Lung (tissue), 11 donors: ENCODE measurements at regions not wholly inside any gene's neighbourhood (a gene's known extent, or its start where the extent isn't known, plus 50 kb on each side); places are given as distances from the start of the nearest gene placed in this dataset.
"Not testable (repeated sequence)": the region's sequence is repeated elsewhere in the genome, so short reads cannot be mapped to it uniquely, and the experiment has no call there.

Source experiments
- ATAC-seq: fragments of 200-7000 bp; cut with Tn5 transposase; one replicate; pipeline ENCODE4 v1.9.1; 2020; ENCODE audit warnings: moderate number of reproducible peaks; ENCODE audit not compliant: insufficient read depth, low FRiP score
- DNase-seq, 3 donors: peaks; one replicate each; pipeline ENCODE4 v3.0.0-alpha.2; 2013 to 2017
- H3K27ac ChIP-seq, 2 donors: one replicate each; pipeline ENCODE4 v1.5.1; 2013; ENCODE audit warnings: mild to moderate bottlenecking in 2 of 2, moderate library complexity in 2 of 2, control low read depth in 1 of 2, inconsistent platforms in 1 of 2, low read depth in 1 of 2, low read length in 1 of 2
- H3K27me3 ChIP-seq, 3 donors: one replicate each; pipeline ENCODE4 v1.5.1; 2013; ENCODE audit warnings: low read length in 2 of 3; ENCODE audit not compliant: control insufficient read depth in 3 of 3, insufficient read depth in 3 of 3
- H3K36me3 ChIP-seq, 4 donors: one replicate each; pipeline ENCODE4 v1.5.1; 2013; ENCODE audit warnings: low read length in 4 of 4, mild to moderate bottlenecking in 1 of 4, moderate library complexity in 1 of 4; ENCODE audit not compliant: control insufficient read depth in 4 of 4, insufficient read depth in 4 of 4
- H3K4me1 ChIP-seq, 5 donors: one replicate each; pipeline ENCODE4 v1.5.1; 2013; ENCODE audit warnings: low read length in 5 of 5, mild to moderate bottlenecking in 2 of 5, moderate library complexity in 1 of 5; ENCODE audit not compliant: control insufficient read depth in 5 of 5, insufficient read depth in 5 of 5
- H3K4me3 ChIP-seq: one replicate; pipeline ENCODE4 v1.5.1; 2013; ENCODE audit warnings: mild to moderate bottlenecking, control low read depth, moderate library complexity
- H3K9ac ChIP-seq, 2 donors: one replicate each; pipeline ENCODE4 v1.5.1; 2013; ENCODE audit warnings: low read length in 2 of 2, control low read depth in 1 of 2; ENCODE audit not compliant: insufficient read depth in 1 of 2
- H3K9me3 ChIP-seq, 4 donors: one replicate each; pipeline ENCODE4 v1.5.1; 2013; ENCODE audit warnings: low read length in 3 of 4, mild to moderate bottlenecking in 1 of 4, moderate library complexity in 1 of 4; ENCODE audit not compliant: control insufficient read depth in 4 of 4, insufficient read depth in 3 of 4
- WGBS, 2 donors: extraction: QIAGEN DNeasy Blood & Tissue Kit; methylation state at CpG; one replicate each; pipeline ENCODE4 v1.1.7; 2013; 5-methylcytosine and 5-hydroxymethylcytosine counted together
- TF ChIP-seq, protein P1 (sequence below): IDR thresholded peaks from 2 replicates; pipeline ENCODE4 v1.5.1; 2012; ENCODE audit warnings: mild to moderate bottlenecking; ENCODE audit errors: control extremely low read depth, extremely low read depth
- donor health status: control.
- donor health status: control.
- donor health status: Bipolar disorder and iron deficiency.
- donor health status: healthy.
- donor health status: DM: yes; HTN: yes; CAD: no.

DNA sequence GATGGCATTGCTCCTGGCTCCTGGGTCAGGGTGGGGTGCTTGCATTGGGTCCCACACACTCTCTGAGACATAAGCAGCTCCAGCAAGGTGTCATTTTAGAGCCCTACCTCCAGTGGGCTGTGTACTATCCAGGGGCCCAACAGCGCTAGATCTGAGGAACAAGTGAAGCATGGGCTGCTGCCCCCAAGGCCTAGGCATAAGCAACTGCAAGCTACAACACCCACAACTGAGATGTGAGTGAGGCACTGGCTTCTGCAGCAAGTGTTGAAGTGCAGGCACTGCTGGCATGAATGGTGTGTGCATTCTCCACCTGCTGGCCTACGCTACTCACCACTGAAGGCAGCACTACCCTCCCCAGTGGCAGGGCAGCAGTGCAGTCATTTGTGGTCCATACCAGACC, 81.0 kb upstream of the STK39 start:
- H3K9me3 ChIP-seq, result peaks cover 0 to 7% (median 2%) of the 10 kb centered on the region in 4 donors
- DNase-seq, result no peak
- no peaks in the 10 kb centered on the region for H3K36me3 ChIP-seq
- 97 to 100% methylated on average over 2 of the region's 2 CpGs for WGBS, 2 donors
- no peaks in the 10 kb centered on the region for H3K27me3 ChIP-seq
- H3K9ac ChIP-seq, result no peak overlapping the region
- H3K4me1 ChIP-seq, result no peaks in the 10 kb centered on the region
- H3K4me3 ChIP-seq, result no peak overlapping the region
- TF ChIP-seq, protein P1, sequence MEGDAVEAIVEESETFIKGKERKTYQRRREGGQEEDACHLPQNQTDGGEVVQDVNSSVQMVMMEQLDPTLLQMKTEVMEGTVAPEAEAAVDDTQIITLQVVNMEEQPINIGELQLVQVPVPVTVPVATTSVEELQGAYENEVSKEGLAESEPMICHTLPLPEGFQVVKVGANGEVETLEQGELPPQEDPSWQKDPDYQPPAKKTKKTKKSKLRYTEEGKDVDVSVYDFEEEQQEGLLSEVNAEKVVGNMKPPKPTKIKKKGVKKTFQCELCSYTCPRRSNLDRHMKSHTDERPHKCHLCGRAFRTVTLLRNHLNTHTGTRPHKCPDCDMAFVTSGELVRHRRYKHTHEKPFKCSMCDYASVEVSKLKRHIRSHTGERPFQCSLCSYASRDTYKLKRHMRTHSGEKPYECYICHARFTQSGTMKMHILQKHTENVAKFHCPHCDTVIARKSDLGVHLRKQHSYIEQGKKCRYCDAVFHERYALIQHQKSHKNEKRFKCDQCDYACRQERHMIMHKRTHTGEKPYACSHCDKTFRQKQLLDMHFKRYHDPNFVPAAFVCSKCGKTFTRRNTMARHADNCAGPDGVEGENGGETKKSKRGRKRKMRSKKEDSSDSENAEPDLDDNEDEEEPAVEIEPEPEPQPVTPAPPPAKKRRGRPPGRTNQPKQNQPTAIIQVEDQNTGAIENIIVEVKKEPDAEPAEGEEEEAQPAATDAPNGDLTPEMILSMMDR, result no peak
- no peak overlapping the region for H3K27ac ChIP-seq
- ATAC-seq, result no peak

DNA sequence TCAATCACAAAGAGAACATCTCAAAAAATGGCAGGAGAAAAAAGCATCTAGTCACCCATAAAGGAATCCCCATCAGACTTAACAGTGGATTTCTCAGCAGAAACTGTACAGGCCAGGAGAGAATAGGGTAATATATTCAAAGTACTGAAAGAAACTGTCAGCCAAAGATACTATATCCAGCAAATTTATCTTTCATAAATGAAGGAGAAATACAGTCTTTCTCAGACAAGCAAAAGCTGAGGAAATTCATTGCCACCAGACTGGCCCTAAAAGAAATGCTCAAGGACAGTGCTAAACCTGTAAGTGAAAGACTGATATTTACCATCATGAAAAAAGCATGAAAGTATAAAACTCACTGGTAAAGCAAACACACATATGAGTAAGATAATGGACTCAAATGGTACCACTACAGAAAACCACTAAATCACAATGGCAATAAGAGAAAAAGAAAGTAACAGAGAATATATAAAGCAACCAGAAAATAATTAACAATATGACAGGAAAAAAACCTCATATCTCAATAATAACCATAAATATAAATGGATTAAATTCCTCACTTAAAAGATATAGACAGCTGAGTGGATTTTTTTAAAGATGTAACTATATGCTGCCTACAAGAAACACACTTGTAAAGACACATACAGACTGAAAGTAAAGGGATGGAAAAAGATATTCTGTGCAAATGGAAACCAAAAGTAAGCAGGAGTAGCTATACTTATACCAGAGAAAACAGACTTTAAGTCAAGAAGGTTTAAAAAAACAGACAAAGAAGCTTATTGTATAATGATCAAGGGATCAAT, 83.4 kb upstream of the STK39 start:
- Histone ChIP-seq H3K27me3 (no peaks in the 10 kb centered on the region), H3K4me1 (no peaks in the 10 kb centered on the region), H3K27ac (no peak overlapping the region), H3K4me3 (no peak overlapping the region), H3K9me3 (peaks cover 0 to 7% (median 2%) of the 10 kb centered on the region in 4 donors), H3K36me3 (no peaks in the 10 kb centered on the region), H3K9ac (no peak overlapping the region)
- ATAC-seq, result no peak
- TF ChIP-seq, protein P1, result no peak
- DNase-seq, result no peak

DNA sequence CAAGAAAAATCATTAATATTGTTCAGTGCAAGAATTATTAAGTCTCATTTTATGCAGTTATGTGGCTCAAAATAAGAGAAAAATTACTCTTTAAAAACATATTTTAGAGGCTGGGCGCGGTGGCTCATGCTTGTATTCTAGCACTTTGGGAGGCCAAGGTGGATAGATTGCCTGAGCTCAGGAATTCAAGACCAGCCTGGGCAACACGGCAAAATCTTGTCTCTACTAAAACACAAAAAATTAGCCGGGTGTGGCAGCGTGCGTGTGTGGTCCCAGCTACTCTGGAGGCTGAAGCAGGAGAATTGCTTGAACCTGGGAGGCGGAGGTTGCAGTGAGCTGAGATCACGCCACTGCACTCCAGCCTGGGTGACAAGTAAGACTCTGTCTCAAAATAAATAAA, 87.9 kb upstream of the STK39 start:
- not testable (repeated sequence) for H3K9me3 ChIP-seq, H3K4me3 ChIP-seq, H3K27me3 ChIP-seq, DNase-seq, H3K9ac ChIP-seq, H3K27ac ChIP-seq, ATAC-seq, H3K36me3 ChIP-seq, H3K4me1 ChIP-seq
- 95% methylated on average over 8 of the region's 8 CpGs for WGBS, 2 donors

DNA sequence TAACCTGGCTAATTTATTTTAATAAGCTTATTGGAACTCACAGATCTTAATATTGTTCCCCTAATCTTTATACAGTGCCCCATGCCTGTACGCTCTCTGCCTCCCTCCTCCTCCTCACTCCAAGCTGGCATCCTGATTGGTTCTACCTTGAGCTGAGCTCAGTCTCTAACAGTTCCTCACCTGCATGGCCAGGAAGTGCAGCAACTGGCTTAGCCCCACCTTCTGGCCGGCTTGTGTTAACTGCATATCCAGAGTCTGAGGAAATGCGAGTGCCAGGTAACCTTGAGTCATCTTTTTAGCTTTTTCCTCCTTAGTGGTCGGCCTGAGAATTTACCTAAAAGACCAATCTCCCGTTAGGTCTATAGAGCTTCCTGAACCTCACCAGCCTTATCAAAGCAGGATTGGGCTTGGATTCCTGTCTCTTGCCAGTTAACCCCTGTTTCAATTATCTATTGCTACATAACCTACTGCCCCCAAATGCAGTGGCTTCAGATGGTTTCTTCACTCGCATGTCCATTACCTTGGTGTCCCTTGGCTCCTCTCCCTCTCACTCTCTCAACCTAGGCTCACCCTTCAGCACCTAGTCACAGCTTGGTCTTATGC, 89.5 kb upstream of the STK39 start:
- 62 to 75% methylated on average over 6 of the region's 6 CpGs for WGBS, 2 donors
- Histone ChIP-seq H3K9ac (no peak overlapping the region), H3K27me3 (no peaks in the 10 kb centered on the region), H3K9me3 (no peaks in the 10 kb centered on the region), H3K4me3 (no peak overlapping the region), H3K36me3 (no peaks in the 10 kb centered on the region), H3K4me1 (no peaks in the 10 kb centered on the region), H3K27ac (no peak overlapping the region)
- DNase-seq (peak in 2 of 3 donors; percentile 18 to 38), ATAC-seq (peak; percentile 38)
- TF ChIP-seq, protein P1, result peak; percentile 15
